ENCODE measurements at regions not wholly inside any gene's neighbourhood (a gene's known extent, or its start where the extent isn't known, plus 50 kb on each side); places are given as distances from the start of the nearest gene placed in this dataset.
"Not testable (repeated sequence)": the region's sequence is repeated elsewhere in the genome, so short reads cannot be mapped to it uniquely, and the experiment has no call there.

GRCh38 chr2:184304006-184304405, 294.3 kb upstream of the ZNF804A start:
- ATAC-seq (no peak), DNase-seq (no peak)
- intact Hi-C loops (cut with DNase I, micrococcal nuclease) = no loop called here

- intact Hi-C loops (cut with DNase I, micrococcal nuclease) = no loop called here
- ATAC-seq = no peak
- no peak for DNase-seq
Measured at GRCh38 chr2:184305105-184305504, 293.2 kb upstream of the ZNF804A start.

GRCh38 chr2:184308706-184309105, 289.6 kb upstream of the ZNF804A start:
- intact Hi-C loops (cut with DNase I, micrococcal nuclease) = no loop called here
- ATAC-seq (no peak), DNase-seq (no peak)

GRCh38 chr2:184312970-184313369, 285.4 kb upstream of the ZNF804A start:
- no peak for ATAC-seq
- intact Hi-C loops (cut with DNase I, micrococcal nuclease) = no loop called here

GRCh38 chr2:184314829-184315228, 283.5 kb upstream of the ZNF804A start:
- intact Hi-C loops (cut with DNase I, micrococcal nuclease) = no loop called here
- DNase-seq (no peak), ATAC-seq (no peak)

More at GRCh38 chr2:184312970-184313369, 285.4 kb upstream of the ZNF804A start:
- no peak for DNase-seq

GRCh38 chr2:184316921-184317320, 281.4 kb upstream of the ZNF804A start:
- no peak for DNase-seq
- intact Hi-C loops (cut with DNase I, micrococcal nuclease) = no loop called here
- no peak for ATAC-seq

- intact Hi-C loops (cut with DNase I, micrococcal nuclease) = no loop called here
- ATAC-seq (no peak), DNase-seq (no peak)
Measured at GRCh38 chr2:184322615-184323014, 275.7 kb upstream of the ZNF804A start.

- no peak for ATAC-seq
- intact Hi-C loops (cut with DNase I, micrococcal nuclease) = no loop called here
Measured at GRCh38 chr2:184326066-184326465, 272.3 kb upstream of the ZNF804A start.

GRCh38 chr2:184327805-184328204, 270.5 kb upstream of the ZNF804A start:
- DNase-seq; ATAC-seq; intact Hi-C loops (cut with DNase I, micrococcal nuclease): not testable (repeated sequence)

More at GRCh38 chr2:184326066-184326465, 272.3 kb upstream of the ZNF804A start:
- DNase-seq = no peak

- intact Hi-C loops (cut with DNase I, micrococcal nuclease); ATAC-seq; DNase-seq: not testable (repeated sequence)
Measured at GRCh38 chr2:184330561-184330960, 267.8 kb upstream of the ZNF804A start.

GRCh38 chr2:184336688-184337087, 261.6 kb upstream of the ZNF804A start:
- no peak for ATAC-seq
- no peak for DNase-seq
- intact Hi-C loops (cut with DNase I, micrococcal nuclease) = no loop called here

- intact Hi-C loops (cut with DNase I, micrococcal nuclease) = no loop called here
- ATAC-seq = no peak
- DNase-seq = no peak
Measured at GRCh38 chr2:184338771-184339170, 259.6 kb upstream of the ZNF804A start.

- intact Hi-C loops (cut with DNase I, micrococcal nuclease) = no loop called here
- no peak for DNase-seq
- no peak for ATAC-seq
Measured at GRCh38 chr2:184339966-184340365, 258.4 kb upstream of the ZNF804A start.

GRCh38 chr2:184346338-184346862, 251.9 kb upstream of the ZNF804A start:
- ATAC-seq = no peak

GRCh38 chr2:184351126-184351525, 247.2 kb upstream of the ZNF804A start:
- intact Hi-C loops (cut with DNase I, micrococcal nuclease) = no loop called here
- no peak for DNase-seq
- no peak for ATAC-seq

More at GRCh38 chr2:184346338-184346862, 251.9 kb upstream of the ZNF804A start:
- no peak for DNase-seq
- intact Hi-C loops (cut with DNase I, micrococcal nuclease) = no loop called here

GRCh38 chr2:184357033-184357432, 241.3 kb upstream of the ZNF804A start:
- DNase-seq (no peak), ATAC-seq (no peak)
- intact Hi-C loops (cut with DNase I, micrococcal nuclease) = no loop called here

- DNase-seq = no peak
- intact Hi-C loops (cut with DNase I, micrococcal nuclease) = no loop called here
Measured at GRCh38 chr2:184359379-184359778, 238.9 kb upstream of the ZNF804A start.

GRCh38 chr2:184363213-184363612, 235.1 kb upstream of the ZNF804A start:
- no peak for DNase-seq
- no peak for ATAC-seq
- intact Hi-C loops (cut with DNase I, micrococcal nuclease) = no loop called here

More at GRCh38 chr2:184359379-184359778, 238.9 kb upstream of the ZNF804A start:
- no peak for ATAC-seq

GRCh38 chr2:184367211-184367610, 231.1 kb upstream of the ZNF804A start:
- intact Hi-C loops (cut with DNase I, micrococcal nuclease) = no loop called here
- ATAC-seq (no peak), DNase-seq (no peak)

- DNase-seq (no peak), ATAC-seq (no peak)
- intact Hi-C loops (cut with DNase I, micrococcal nuclease) = no loop called here
Measured at GRCh38 chr2:184369307-184369706, 229.0 kb upstream of the ZNF804A start.

GRCh38 chr2:184370954-184371353, 227.4 kb upstream of the ZNF804A start:
- DNase-seq = no peak
- ATAC-seq = no peak
- intact Hi-C loops (cut with DNase I, micrococcal nuclease) = no loop called here

All from left colon (tissue), 2 donors.